Endodermal cell (in vitro differentiated cells): ENCODE measurements at regions not wholly inside any gene's neighbourhood (a gene's known extent, or its start where the extent isn't known, plus 50 kb on each side); places are given as distances from the start of the nearest gene placed in this dataset.

Experiments
- DNase-seq: peaks from one replicate; pipeline ENCODE4 v3.0.0-alpha.2; 2017
- H3K27ac ChIP-seq: 2 replicates; pipeline ENCODE4 v1.5.1; 2013; ENCODE audit warnings: mild to moderate bottlenecking, low read depth, low read length, moderate library complexity
- H3K27me3 ChIP-seq: 2 replicates; pipeline ENCODE4 v1.6.1; 2013; ENCODE audit warnings: mild to moderate bottlenecking, low read length, moderate library complexity; ENCODE audit not compliant: insufficient read depth, control insufficient read depth, poor library complexity, severe bottlenecking
- H3K36me3 ChIP-seq: 2 replicates; pipeline ENCODE4 v1.7.0; 2013; ENCODE audit warnings: mild to moderate bottlenecking, low read length, moderate library complexity; ENCODE audit not compliant: control insufficient read depth, insufficient read depth
- H3K4me1 ChIP-seq: one replicate; pipeline ENCODE4 v1.7.0; 2013; ENCODE audit warnings: low read length; ENCODE audit not compliant: control insufficient read depth, insufficient read depth
- H3K4me3 ChIP-seq: 2 replicates; pipeline ENCODE4 v1.5.1; 2013; ENCODE audit warnings: mild to moderate bottlenecking, low read length, moderate library complexity
- H3K9ac ChIP-seq: 2 replicates; pipeline ENCODE4 v1.6.1; 2013; ENCODE audit warnings: mild to moderate bottlenecking, low read length, moderate library complexity; ENCODE audit not compliant: poor library complexity, severe bottlenecking; ENCODE audit errors: extremely low read depth
- H3K9me3 ChIP-seq: 2 replicates; pipeline ENCODE4 v1.6.1; 2013; ENCODE audit warnings: mild to moderate bottlenecking, low read length, moderate library complexity; ENCODE audit not compliant: control insufficient read depth
- H3K27ac Mint-ChIP-seq: 2 replicates; pipeline ENCODE4 v1.8.0; 2020; ENCODE audit warnings: mixed read lengths
- H3K27me3 Mint-ChIP-seq: 2 replicates; pipeline ENCODE4 v1.8.0; 2021; ENCODE audit warnings: mild to moderate bottlenecking, mixed read lengths; ENCODE audit not compliant: insufficient read depth
- H3K36me3 Mint-ChIP-seq: 2 replicates; pipeline ENCODE4 v1.8.0; 2020; ENCODE audit warnings: low read depth, mixed read lengths
- H3K4me1 Mint-ChIP-seq: 2 replicates; pipeline ENCODE4 v1.8.0; 2020; ENCODE audit warnings: mixed read lengths
- H3K4me3 Mint-ChIP-seq: 2 replicates; pipeline ENCODE4 v1.8.0; 2020; ENCODE audit warnings: mild to moderate bottlenecking, moderate library complexity, mixed read lengths
- H3K9me3 Mint-ChIP-seq: 2 replicates; pipeline ENCODE4 v1.8.0; 2020; ENCODE audit warnings: mild to moderate bottlenecking, mixed read lengths
- WGBS, 2 experiments: methylation state at CpG; one replicate each; pipeline versions ENCODE4 v1.1.5 to v1.1.7; 2013; ENCODE audit warnings: missing lambda C conversion rate in 2 of 2, mixed read lengths in 1 of 2; ENCODE audit not compliant: insufficient coverage in 1 of 2, insufficient read length in 1 of 2; 5-methylcytosine and 5-hydroxymethylcytosine counted together
- TF ChIP-seq, protein P1 (sequence below): fragments of 200-600 bp; sonication (generic); conservative IDR thresholded peaks from 2 replicates; pipeline ENCODE4 v1.5.0; 2021; ENCODE audit warnings: antibody characterized with exemption, mild to moderate bottlenecking

DNA sequence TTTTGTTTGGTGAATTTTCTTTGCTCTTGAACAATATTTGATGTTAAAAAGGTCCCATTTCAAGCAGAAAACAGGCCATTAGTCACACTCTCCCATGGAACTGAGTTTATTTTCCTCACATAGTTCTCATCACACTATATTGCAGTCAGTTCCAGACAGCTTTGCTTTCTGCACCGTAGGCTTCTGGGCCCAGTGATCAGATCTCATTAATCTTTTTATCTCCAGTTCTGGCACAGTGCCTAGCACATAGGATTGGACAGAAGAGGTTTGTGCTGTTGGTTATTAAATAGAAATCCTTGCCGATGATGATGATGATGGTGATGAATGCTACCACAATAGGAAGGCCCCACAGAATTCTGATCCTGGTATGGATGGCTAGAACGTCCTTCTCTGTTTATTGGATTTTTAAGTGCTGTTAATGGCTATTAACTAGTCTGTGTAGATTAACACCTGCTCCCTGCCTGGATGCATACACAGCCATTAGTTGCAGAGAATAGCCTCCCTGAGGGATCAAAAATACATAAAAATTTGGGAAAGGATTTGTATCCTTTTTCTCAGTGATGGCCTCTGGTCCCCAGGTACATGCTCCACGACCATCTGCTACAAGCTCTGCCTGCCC is 52.0 kb upstream of the NTRK2 start:
- Histone ChIP-seq H3K4me1 (no peaks in the 10 kb centered on the region), H3K36me3 (no peaks in the 10 kb centered on the region), H3K9ac (no peak overlapping the region), H3K4me3 (no peak overlapping the region), H3K27ac (peak overlapping the region; percentile 39), H3K9me3 (no peaks in the 10 kb centered on the region), H3K27me3 (no peaks in the 10 kb centered on the region)
- H3K27me3 Mint-ChIP-seq: no peaks in the 10 kb centered on the region
- H3K4me1 Mint-ChIP-seq: peaks cover 3% of the 10 kb centered on the region
- no peak overlapping the region for H3K27ac Mint-ChIP-seq
- 89 to 90% methylated on average over 2 to 4 of the region's 4 CpGs for WGBS, 2 experiments
- H3K36me3 Mint-ChIP-seq: no peaks in the 10 kb centered on the region
- no peak overlapping the region for H3K4me3 Mint-ChIP-seq
- DNase-seq: no peak
- H3K9me3 Mint-ChIP-seq: no peaks in the 10 kb centered on the region
- TF ChIP-seq, protein P1, sequence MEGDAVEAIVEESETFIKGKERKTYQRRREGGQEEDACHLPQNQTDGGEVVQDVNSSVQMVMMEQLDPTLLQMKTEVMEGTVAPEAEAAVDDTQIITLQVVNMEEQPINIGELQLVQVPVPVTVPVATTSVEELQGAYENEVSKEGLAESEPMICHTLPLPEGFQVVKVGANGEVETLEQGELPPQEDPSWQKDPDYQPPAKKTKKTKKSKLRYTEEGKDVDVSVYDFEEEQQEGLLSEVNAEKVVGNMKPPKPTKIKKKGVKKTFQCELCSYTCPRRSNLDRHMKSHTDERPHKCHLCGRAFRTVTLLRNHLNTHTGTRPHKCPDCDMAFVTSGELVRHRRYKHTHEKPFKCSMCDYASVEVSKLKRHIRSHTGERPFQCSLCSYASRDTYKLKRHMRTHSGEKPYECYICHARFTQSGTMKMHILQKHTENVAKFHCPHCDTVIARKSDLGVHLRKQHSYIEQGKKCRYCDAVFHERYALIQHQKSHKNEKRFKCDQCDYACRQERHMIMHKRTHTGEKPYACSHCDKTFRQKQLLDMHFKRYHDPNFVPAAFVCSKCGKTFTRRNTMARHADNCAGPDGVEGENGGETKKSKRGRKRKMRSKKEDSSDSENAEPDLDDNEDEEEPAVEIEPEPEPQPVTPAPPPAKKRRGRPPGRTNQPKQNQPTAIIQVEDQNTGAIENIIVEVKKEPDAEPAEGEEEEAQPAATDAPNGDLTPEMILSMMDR: no peak
